ENCODE measurements at regions not wholly inside any gene's neighbourhood (a gene's known extent, or its start where the extent isn't known, plus 50 kb on each side); places are given as distances from the start of the nearest gene placed in this dataset.

DNA sequence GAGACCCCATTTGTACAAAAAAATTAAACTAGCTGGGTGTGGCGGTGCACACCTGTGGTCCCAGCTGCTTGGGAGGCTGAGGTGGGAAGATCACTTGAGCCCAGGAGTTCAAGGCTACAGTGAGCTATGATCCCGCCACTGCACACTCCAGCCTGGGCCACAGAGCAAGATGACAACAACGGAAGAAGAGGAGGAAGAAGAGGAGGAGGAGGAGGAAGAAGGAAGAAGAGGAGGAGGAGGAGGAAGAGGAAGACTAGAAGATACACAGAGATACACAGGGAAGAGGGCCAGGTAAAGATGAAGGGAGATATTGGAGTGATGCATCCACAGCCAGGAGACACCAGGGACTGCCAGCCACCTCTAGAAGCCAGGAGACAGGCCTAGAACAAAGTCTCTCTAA lies 75.7 kb upstream of the PTER start:
- Histone ChIP-seq H2BK120ac (ENCODE audit: low read depth, low read length) (no peak overlapping the region), H3K23ac (ENCODE audit: low read length) (no peak overlapping the region), H3K79me1 (ENCODE audit: low read length) (no peaks in the 10 kb centered on the region), H3K79me2 (ENCODE audit: control insufficient read depth, insufficient read depth, low read length) (no peaks in the 10 kb centered on the region), H3K18ac (ENCODE audit: low read length) (no peak overlapping the region), H2BK5ac (ENCODE audit: low read length) (no peak overlapping the region), H4K5ac (ENCODE audit: low read length) (no peak overlapping the region), H3K4ac (ENCODE audit: low read depth, low read length) (no peak overlapping the region), H3K4me1 (ENCODE audit: control insufficient read depth, low read depth, low read length) (no peaks in the 10 kb centered on the region), H3K9ac (ENCODE audit: low read length) (no peak overlapping the region), H2AK5ac (ENCODE audit: low read length) (no peak overlapping the region), H3K56ac (ENCODE audit: low read length) (no peak overlapping the region), H3K27ac (ENCODE audit: low read depth, low read length) (no peak overlapping the region), H3K4me2 (ENCODE audit: low read length) (no peak overlapping the region), H3K27me3 (ENCODE audit: insufficient read depth, low read length, poor library complexity) (no peaks in the 10 kb centered on the region), H3K4me3 (ENCODE audit: low read length) (no peak overlapping the region), H2BK15ac (replicated peaks; ENCODE audit: low read depth) (no peak overlapping the region), H4K8ac (ENCODE audit: low read depth, low read length) (no peak overlapping the region), H3K36me3 (ENCODE audit: control insufficient read depth, insufficient read depth, low read length) (no peaks in the 10 kb centered on the region)
- WGBS (ENCODE audit: extremely low coverage, insufficient coverage, low lambda C conversion rate), result no CpG with 5 or more reads among the region's 3 CpGs
- DNase-seq, result no peak

DNA sequence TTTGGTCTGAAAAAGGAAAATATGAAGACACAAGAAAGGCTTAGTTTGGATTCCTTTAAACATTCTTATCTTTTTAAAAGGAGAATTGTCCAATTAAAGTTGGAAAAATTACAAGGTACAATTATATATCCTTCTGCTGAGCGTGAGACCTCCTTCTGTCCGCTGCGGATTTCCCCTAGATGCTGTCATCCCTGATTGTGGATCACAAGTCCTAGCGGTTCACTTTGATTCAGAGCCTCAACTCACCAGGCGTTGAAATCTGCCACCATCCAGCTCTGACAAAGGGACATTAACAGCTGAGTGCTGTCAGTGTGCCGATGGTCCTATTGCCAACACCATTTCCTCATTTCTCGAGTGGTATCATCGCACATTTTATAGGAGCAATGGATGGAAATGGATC lies 73.1 kb upstream of the PTER start:
- no CpG with 5 or more reads among the region's 8 CpGs for WGBS (ENCODE audit: extremely low coverage, insufficient coverage, low lambda C conversion rate)
- no peaks in the 10 kb centered on the region for H3K79me1 ChIP-seq (ENCODE audit: low read length)
- H2BK15ac ChIP-seq (replicated peaks; ENCODE audit: low read depth), result no peak overlapping the region
- H4K8ac ChIP-seq (ENCODE audit: low read depth, low read length), result no peak overlapping the region
- no peak overlapping the region for H3K23ac ChIP-seq (ENCODE audit: low read length)
- H3K27me3 ChIP-seq (ENCODE audit: insufficient read depth, low read length, poor library complexity), result no peaks in the 10 kb centered on the region
- H3K4me3 ChIP-seq (ENCODE audit: low read length), result no peak overlapping the region
- H2BK5ac ChIP-seq (ENCODE audit: low read length), result no peak overlapping the region
- no peak overlapping the region for H3K4ac ChIP-seq (ENCODE audit: low read depth, low read length)
- H2AK5ac ChIP-seq (ENCODE audit: low read length), result no peak overlapping the region
- no peak overlapping the region for H3K9ac ChIP-seq (ENCODE audit: low read length)
- H3K18ac ChIP-seq (ENCODE audit: low read length), result no peak overlapping the region
- H3K4me1 ChIP-seq (ENCODE audit: control insufficient read depth, low read depth, low read length), result no peaks in the 10 kb centered on the region
- no peak overlapping the region for H2BK120ac ChIP-seq (ENCODE audit: low read depth, low read length)
- no peaks in the 10 kb centered on the region for H3K79me2 ChIP-seq (ENCODE audit: control insufficient read depth, insufficient read depth, low read length)
- H3K27ac ChIP-seq (ENCODE audit: low read depth, low read length), result no peak overlapping the region
- H3K56ac ChIP-seq (ENCODE audit: low read length), result no peak overlapping the region
- no peak overlapping the region for H3K4me2 ChIP-seq (ENCODE audit: low read length)
- H4K5ac ChIP-seq (ENCODE audit: low read length), result no peak overlapping the region
- H3K36me3 ChIP-seq (ENCODE audit: control insufficient read depth, insufficient read depth, low read length), result no peaks in the 10 kb centered on the region
- DNase-seq, result no peak

DNA sequence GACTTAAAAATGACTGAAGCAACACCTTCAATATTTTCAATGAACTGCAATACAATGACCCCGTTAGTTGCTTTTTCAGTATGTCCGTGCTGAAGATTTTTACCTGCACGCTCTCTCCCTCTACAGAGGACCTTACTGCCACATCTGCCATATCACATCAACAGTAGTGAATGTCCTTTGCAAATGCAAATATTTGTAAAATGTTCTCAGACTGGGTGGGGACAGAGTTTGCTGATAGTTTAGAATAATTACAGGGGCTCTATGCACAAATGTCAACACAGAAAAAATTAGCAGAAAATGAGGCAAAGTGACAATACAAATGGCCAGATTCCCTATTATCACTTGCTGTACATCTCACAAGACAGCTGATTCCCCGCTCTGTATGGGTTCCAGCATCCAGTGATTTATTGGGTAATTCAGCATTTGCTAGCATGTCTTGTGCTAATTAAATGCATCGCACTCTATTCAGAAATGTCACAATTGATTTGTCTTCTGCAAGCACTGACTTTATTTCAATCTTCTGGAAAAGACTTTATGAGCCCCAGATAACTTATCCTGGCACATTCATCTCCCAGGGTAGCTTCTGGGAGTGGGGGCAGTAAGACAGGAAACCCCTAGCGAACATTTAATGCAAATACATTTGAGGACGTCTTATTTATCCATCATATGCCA lies 69.1 kb upstream of the PTER start:
- Histone ChIP-seq H3K23ac (ENCODE audit: low read length) (no peak overlapping the region), H4K5ac (ENCODE audit: low read length) (no peak overlapping the region), H2AK5ac (ENCODE audit: low read length) (no peak overlapping the region), H2BK120ac (ENCODE audit: low read depth, low read length) (no peak overlapping the region), H4K8ac (ENCODE audit: low read depth, low read length) (no peak overlapping the region), H3K18ac (ENCODE audit: low read length) (no peak overlapping the region), H2BK5ac (ENCODE audit: low read length) (no peak overlapping the region), H3K56ac (ENCODE audit: low read length) (no peak overlapping the region), H2BK15ac (replicated peaks; ENCODE audit: low read depth) (no peak overlapping the region), H3K27me3 (ENCODE audit: insufficient read depth, low read length, poor library complexity) (no peaks in the 10 kb centered on the region), H3K36me3 (ENCODE audit: control insufficient read depth, insufficient read depth, low read length) (no peaks in the 10 kb centered on the region), H3K4me2 (ENCODE audit: low read length) (no peak overlapping the region), H3K4ac (ENCODE audit: low read depth, low read length) (no peak overlapping the region), H3K4me1 (ENCODE audit: control insufficient read depth, low read depth, low read length) (no peaks in the 10 kb centered on the region), H3K79me2 (ENCODE audit: control insufficient read depth, insufficient read depth, low read length) (no peaks in the 10 kb centered on the region), H3K27ac (ENCODE audit: low read depth, low read length) (no peak overlapping the region), H3K4me3 (ENCODE audit: low read length) (no peak overlapping the region), H3K79me1 (ENCODE audit: low read length) (no peaks in the 10 kb centered on the region), H3K9ac (ENCODE audit: low read length) (no peak overlapping the region)
- no CpG with 5 or more reads among the region's 7 CpGs for WGBS (ENCODE audit: extremely low coverage, insufficient coverage, low lambda C conversion rate)
- no peak for DNase-seq

DNA sequence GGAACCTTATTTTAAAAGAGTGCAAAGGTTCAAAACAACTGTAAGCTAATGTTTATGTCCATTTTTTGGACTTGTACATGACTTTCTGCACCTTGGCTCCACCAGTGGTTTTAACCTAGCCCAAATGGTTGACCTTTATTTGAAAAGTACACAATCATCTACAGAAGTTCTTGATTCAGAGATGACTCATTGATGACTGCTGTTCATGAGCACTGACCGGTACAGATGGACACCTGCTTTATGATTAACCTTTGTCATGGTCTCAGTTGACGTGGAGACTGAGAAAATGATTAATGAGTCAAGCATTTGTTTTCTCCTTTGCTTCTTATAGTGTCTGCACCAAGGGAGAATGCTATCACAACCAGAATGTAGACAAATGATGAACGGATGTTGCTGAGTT lies 55.7 kb upstream of the PTER start:
- H3K36me3 ChIP-seq (ENCODE audit: control insufficient read depth, insufficient read depth, low read length), result no peaks in the 10 kb centered on the region
- WGBS (ENCODE audit: extremely low coverage, insufficient coverage, low lambda C conversion rate), result no CpG with 5 or more reads among the region's 3 CpGs
- no peak overlapping the region for H4K8ac ChIP-seq (ENCODE audit: low read depth, low read length)
- H2BK5ac ChIP-seq (ENCODE audit: low read length), result no peak overlapping the region
- H3K9ac ChIP-seq (ENCODE audit: low read length), result no peak overlapping the region
- no peak overlapping the region for H2AK5ac ChIP-seq (ENCODE audit: low read length)
- no peak overlapping the region for H3K4me2 ChIP-seq (ENCODE audit: low read length)
- H3K56ac ChIP-seq (ENCODE audit: low read length), result no peak overlapping the region
- no peak overlapping the region for H3K4me3 ChIP-seq (ENCODE audit: low read length)
- H3K27me3 ChIP-seq (ENCODE audit: insufficient read depth, low read length, poor library complexity), result no peaks in the 10 kb centered on the region
- no peak overlapping the region for H3K18ac ChIP-seq (ENCODE audit: low read length)
- H4K5ac ChIP-seq (ENCODE audit: low read length), result no peak overlapping the region
- H3K79me2 ChIP-seq (ENCODE audit: control insufficient read depth, insufficient read depth, low read length), result no peaks in the 10 kb centered on the region
- H3K79me1 ChIP-seq (ENCODE audit: low read length), result no peaks in the 10 kb centered on the region
- no peak overlapping the region for H3K23ac ChIP-seq (ENCODE audit: low read length)
- DNase-seq, result no peak
- H2BK15ac ChIP-seq (replicated peaks; ENCODE audit: low read depth), result no peak overlapping the region
- H3K27ac ChIP-seq (ENCODE audit: low read depth, low read length), result no peak overlapping the region
- no peak overlapping the region for H3K4ac ChIP-seq (ENCODE audit: low read depth, low read length)
- no peak overlapping the region for H2BK120ac ChIP-seq (ENCODE audit: low read depth, low read length)
- H3K4me1 ChIP-seq (ENCODE audit: control insufficient read depth, low read depth, low read length), result no peaks in the 10 kb centered on the region

DNA sequence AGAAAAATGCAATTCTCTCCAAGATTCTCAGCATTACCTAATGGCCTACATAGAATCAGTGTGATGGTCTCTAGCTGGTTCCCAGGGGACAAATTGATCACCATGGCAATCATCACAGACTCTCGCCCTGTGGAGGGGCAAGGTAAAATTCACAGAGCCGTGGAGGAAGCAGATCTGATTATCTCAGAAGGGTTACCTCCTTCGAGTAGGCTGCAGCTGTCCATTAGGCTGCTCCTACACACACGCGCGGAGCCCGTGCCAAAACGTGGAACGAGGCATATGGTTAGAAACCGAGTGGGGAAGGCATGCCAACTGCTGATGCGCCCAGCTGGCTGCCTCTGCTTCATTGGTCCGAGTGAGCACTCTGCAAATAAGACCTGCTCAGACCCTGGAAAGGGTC lies 52.8 kb upstream of the PTER start:
- Histone ChIP-seq H3K36me3 (ENCODE audit: control insufficient read depth, insufficient read depth, low read length) (no peaks in the 10 kb centered on the region), H3K4me2 (ENCODE audit: low read length) (no peak overlapping the region), H3K4me1 (ENCODE audit: control insufficient read depth, low read depth, low read length) (no peaks in the 10 kb centered on the region), H3K79me1 (ENCODE audit: low read length) (no peaks in the 10 kb centered on the region), H3K27ac (ENCODE audit: low read depth, low read length) (no peak overlapping the region), H2BK15ac (replicated peaks; ENCODE audit: low read depth) (no peak overlapping the region), H2AK5ac (ENCODE audit: low read length) (no peak overlapping the region), H3K27me3 (ENCODE audit: insufficient read depth, low read length, poor library complexity) (no peaks in the 10 kb centered on the region), H4K5ac (ENCODE audit: low read length) (no peak overlapping the region), H2BK5ac (ENCODE audit: low read length) (no peak overlapping the region), H3K18ac (ENCODE audit: low read length) (no peak overlapping the region), H3K23ac (ENCODE audit: low read length) (no peak overlapping the region), H3K9ac (ENCODE audit: low read length) (no peak overlapping the region), H3K4me3 (ENCODE audit: low read length) (no peak overlapping the region), H2BK120ac (ENCODE audit: low read depth, low read length) (no peak overlapping the region), H3K4ac (ENCODE audit: low read depth, low read length) (no peak overlapping the region), H4K8ac (ENCODE audit: low read depth, low read length) (no peak overlapping the region), H3K79me2 (ENCODE audit: control insufficient read depth, insufficient read depth, low read length) (no peaks in the 10 kb centered on the region), H3K56ac (ENCODE audit: low read length) (no peak overlapping the region)
- WGBS (ENCODE audit: extremely low coverage, insufficient coverage, low lambda C conversion rate), result no CpG with 5 or more reads among the region's 12 CpGs
- DNase-seq, result no peak

DNA sequence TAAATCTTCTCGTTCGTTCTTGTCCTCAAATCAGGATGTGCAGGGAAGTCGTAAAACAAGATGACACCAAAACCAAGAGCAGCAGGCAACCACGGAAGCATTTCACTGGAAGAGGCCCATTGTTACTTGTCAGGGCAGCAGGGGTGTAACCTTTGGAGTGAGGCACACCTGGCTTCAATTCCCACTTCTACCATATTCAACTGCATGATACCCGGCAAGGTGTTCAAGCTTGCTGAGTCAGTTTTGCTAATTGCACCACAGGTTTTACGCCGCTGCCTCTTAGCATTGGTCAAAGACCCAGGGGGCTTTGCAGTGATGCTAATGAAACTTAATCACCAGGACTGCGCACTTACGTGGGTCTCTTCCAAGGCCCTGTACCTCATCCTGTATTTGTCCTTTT lies 50.0 kb upstream of the PTER start:
- Histone ChIP-seq H2AK5ac (ENCODE audit: low read length) (no peak overlapping the region), H2BK120ac (ENCODE audit: low read depth, low read length) (no peak overlapping the region), H3K36me3 (ENCODE audit: control insufficient read depth, insufficient read depth, low read length) (no peaks in the 10 kb centered on the region), H2BK15ac (replicated peaks; ENCODE audit: low read depth) (no peak overlapping the region), H3K18ac (ENCODE audit: low read length) (no peak overlapping the region), H3K79me1 (ENCODE audit: low read length) (no peaks in the 10 kb centered on the region), H3K56ac (ENCODE audit: low read length) (no peak overlapping the region), H2BK5ac (ENCODE audit: low read length) (no peak overlapping the region), H3K4me2 (ENCODE audit: low read length) (no peak overlapping the region), H3K79me2 (ENCODE audit: control insufficient read depth, insufficient read depth, low read length) (no peaks in the 10 kb centered on the region), H3K27ac (ENCODE audit: low read depth, low read length) (no peak overlapping the region), H4K5ac (ENCODE audit: low read length) (no peak overlapping the region), H3K4ac (ENCODE audit: low read depth, low read length) (no peak overlapping the region), H3K4me3 (ENCODE audit: low read length) (no peak overlapping the region), H3K27me3 (ENCODE audit: insufficient read depth, low read length, poor library complexity) (no peaks in the 10 kb centered on the region), H3K9ac (ENCODE audit: low read length) (no peak overlapping the region), H3K4me1 (ENCODE audit: control insufficient read depth, low read depth, low read length) (no peaks in the 10 kb centered on the region), H4K8ac (ENCODE audit: low read depth, low read length) (no peak overlapping the region), H3K23ac (ENCODE audit: low read length) (no peak overlapping the region)
- peak; percentile 31 for DNase-seq
- no CpG with 5 or more reads among the region's 9 CpGs for WGBS (ENCODE audit: extremely low coverage, insufficient coverage, low lambda C conversion rate)

Data from mesendoderm (in vitro differentiated cells).